ENCODE measurements at regions not wholly inside any gene's neighbourhood (a gene's known extent, or its start where the extent isn't known, plus 50 kb on each side); places are given as distances from the start of the nearest gene placed in this dataset.

GRCh38 chr6:43849844-43850243, 79.8 kb downstream of the VEGFA start:
- TF ChIP-seq CTCF (IDR thresholded peaks at IDR 0.05) = no peak
- Histone ChIP-seq H3K27ac (no peak overlapping the region), H3K4me3 (no peak overlapping the region)
- no peak for DNase-seq (ENCODE audit: low spot score)

GRCh38 chr6:43848671-43849391, 78.8 kb downstream of the VEGFA start:
- no peak for DNase-seq (ENCODE audit: low spot score)
- no peak overlapping the region for H3K27ac ChIP-seq
- H3K4me3 ChIP-seq = no peak overlapping the region
- TF ChIP-seq CTCF (IDR thresholded peaks at IDR 0.05) = no peak

GRCh38 chr6:43847741-43848630, 78.0 kb downstream of the VEGFA start:
- no peak for TF ChIP-seq CTCF (IDR thresholded peaks at IDR 0.05)
- no peak overlapping the region for H3K27ac ChIP-seq
- no peak overlapping the region for H3K4me3 ChIP-seq
- DNase-seq (ENCODE audit: low spot score) = no peak

GRCh38 chr6:43846556-43846955, 76.5 kb downstream of the VEGFA start:
- no peak overlapping the region for H3K27ac ChIP-seq
- DNase-seq (ENCODE audit: low spot score) = no peak
- no peak for TF ChIP-seq CTCF (IDR thresholded peaks at IDR 0.05)
- no peak overlapping the region for H3K4me3 ChIP-seq

GRCh38 chr6:43845646-43846045, 75.6 kb downstream of the VEGFA start:
- TF ChIP-seq CTCF (IDR thresholded peaks at IDR 0.05) = no peak
- no peak overlapping the region for H3K4me3 ChIP-seq
- no peak overlapping the region for H3K27ac ChIP-seq
- DNase-seq (ENCODE audit: low spot score) = no peak

- Histone ChIP-seq H3K4me3 (no peak overlapping the region), H3K27ac (no peak overlapping the region)
- TF ChIP-seq CTCF (IDR thresholded peaks at IDR 0.05) = no peak
- no peak for DNase-seq (ENCODE audit: low spot score)
These were observed 73.7 kb downstream of the VEGFA start for GRCh38 chr6:43843669-43844171.

Measured in coronary artery (tissue), 2 donors.